ENCODE measurements at regions not wholly inside any gene's neighbourhood (a gene's known extent, or its start where the extent isn't known, plus 50 kb on each side); places are given as distances from the start of the nearest gene placed in this dataset.

DNA sequence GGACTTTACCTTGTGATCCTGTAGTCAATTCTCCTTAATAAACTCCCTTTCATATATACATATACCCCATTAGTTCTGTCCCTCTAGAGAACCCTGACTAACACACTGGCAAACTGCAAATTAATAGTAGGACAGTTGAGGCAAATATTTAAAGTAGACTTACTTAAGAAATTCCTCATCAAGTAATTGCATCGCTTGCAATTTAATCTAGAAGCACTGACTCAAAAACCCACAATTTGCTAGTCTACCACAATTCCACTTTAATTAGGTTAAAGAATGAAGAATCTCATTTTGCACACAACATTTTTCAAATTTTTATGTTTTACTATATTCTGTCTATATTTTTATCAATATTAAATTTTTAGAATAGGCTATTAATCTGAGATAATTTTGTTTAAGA lies 188.1 kb downstream of the PLOD2 start:
- intact Hi-C loops (cut with micrococcal nuclease; ENCODE audit: unreplicated experiment): no loop called here
- Histone ChIP-seq H3K36me3 (ENCODE audit: insufficient read depth, low read length, poor library complexity, severe bottlenecking) (no peaks in the 10 kb centered on the region), H3K4me3 (ENCODE audit: low read depth, low read length, poor library complexity, severe bottlenecking) (no peak overlapping the region), H3K27ac (ENCODE audit: low read depth, low read length, poor library complexity, severe bottlenecking) (no peak overlapping the region), H3K9me3 (ENCODE audit: low read depth, low read length, poor library complexity, severe bottlenecking) (no peaks in the 10 kb centered on the region), H3K4me1 (ENCODE audit: insufficient read depth, low read length, poor library complexity, severe bottlenecking) (no peaks in the 10 kb centered on the region), H3K27me3 (replicated peaks; ENCODE audit: insufficient read depth, low read depth, low read length, poor library complexity) (no peaks in the 10 kb centered on the region)
- no peak for TF ChIP-seq EZH2 (IDR thresholded peaks at IDR 0.05; ENCODE audit: borderline replicate concordance, low read depth, low read length, poor library complexity, severe bottlenecking)
- TF ChIP-seq, protein P1, sequence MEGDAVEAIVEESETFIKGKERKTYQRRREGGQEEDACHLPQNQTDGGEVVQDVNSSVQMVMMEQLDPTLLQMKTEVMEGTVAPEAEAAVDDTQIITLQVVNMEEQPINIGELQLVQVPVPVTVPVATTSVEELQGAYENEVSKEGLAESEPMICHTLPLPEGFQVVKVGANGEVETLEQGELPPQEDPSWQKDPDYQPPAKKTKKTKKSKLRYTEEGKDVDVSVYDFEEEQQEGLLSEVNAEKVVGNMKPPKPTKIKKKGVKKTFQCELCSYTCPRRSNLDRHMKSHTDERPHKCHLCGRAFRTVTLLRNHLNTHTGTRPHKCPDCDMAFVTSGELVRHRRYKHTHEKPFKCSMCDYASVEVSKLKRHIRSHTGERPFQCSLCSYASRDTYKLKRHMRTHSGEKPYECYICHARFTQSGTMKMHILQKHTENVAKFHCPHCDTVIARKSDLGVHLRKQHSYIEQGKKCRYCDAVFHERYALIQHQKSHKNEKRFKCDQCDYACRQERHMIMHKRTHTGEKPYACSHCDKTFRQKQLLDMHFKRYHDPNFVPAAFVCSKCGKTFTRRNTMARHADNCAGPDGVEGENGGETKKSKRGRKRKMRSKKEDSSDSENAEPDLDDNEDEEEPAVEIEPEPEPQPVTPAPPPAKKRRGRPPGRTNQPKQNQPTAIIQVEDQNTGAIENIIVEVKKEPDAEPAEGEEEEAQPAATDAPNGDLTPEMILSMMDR (conservative IDR thresholded peaks at IDR 0.05; ENCODE audit: low read depth, low read length): no peak
- ChIA-PET CTCF (no interaction called here), POLR2A (ENCODE audit: low non-redundant PET) (no interaction called here)
- BruUV-seq (replicated peaks): no TSS peak
- DNase-seq (ENCODE audit: low spot score): no peak

DNA sequence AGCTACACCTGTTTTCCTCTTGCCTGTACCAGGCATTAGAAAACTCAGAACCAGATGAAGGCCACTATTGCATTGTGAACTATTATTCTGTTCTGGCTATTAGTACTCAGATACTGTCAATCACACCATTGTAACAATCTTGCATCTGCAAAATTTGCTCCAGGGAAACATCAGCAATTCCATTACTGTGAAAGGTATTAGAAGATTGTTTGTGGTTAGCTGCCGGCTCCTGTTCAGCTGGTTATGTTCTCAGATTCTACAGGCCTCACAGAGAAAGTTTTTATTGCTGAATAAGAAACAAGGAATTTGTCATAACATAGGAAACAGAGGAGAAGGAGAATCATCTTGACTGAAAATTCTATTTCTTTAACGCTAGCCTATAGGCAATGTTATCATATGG lies 179.9 kb downstream of the PLOD2 start:
- Histone ChIP-seq H3K36me3 (ENCODE audit: insufficient read depth, low read length, poor library complexity, severe bottlenecking) (no peaks in the 10 kb centered on the region), H3K27me3 (replicated peaks; ENCODE audit: insufficient read depth, low read depth, low read length, poor library complexity) (no peaks in the 10 kb centered on the region), H3K4me3 (ENCODE audit: low read depth, low read length, poor library complexity, severe bottlenecking) (no peak overlapping the region), H3K27ac (ENCODE audit: low read depth, low read length, poor library complexity, severe bottlenecking) (no peak overlapping the region), H3K9me3 (ENCODE audit: low read depth, low read length, poor library complexity, severe bottlenecking) (no peaks in the 10 kb centered on the region), H3K4me1 (ENCODE audit: insufficient read depth, low read length, poor library complexity, severe bottlenecking) (no peaks in the 10 kb centered on the region)
- POLR2A ChIA-PET (ENCODE audit: low non-redundant PET): no interaction called here
- no peak for DNase-seq (ENCODE audit: low spot score)
- TF ChIP-seq EZH2 (IDR thresholded peaks at IDR 0.05; ENCODE audit: borderline replicate concordance, low read depth, low read length, poor library complexity, severe bottlenecking): no peak
- TF ChIP-seq, protein P1 (conservative IDR thresholded peaks at IDR 0.05; ENCODE audit: low read depth, low read length): no peak
- BruUV-seq (replicated peaks): no TSS peak
- CTCF ChIA-PET: no interaction called here
- intact Hi-C loops (cut with micrococcal nuclease; ENCODE audit: unreplicated experiment): no loop called here

DNA sequence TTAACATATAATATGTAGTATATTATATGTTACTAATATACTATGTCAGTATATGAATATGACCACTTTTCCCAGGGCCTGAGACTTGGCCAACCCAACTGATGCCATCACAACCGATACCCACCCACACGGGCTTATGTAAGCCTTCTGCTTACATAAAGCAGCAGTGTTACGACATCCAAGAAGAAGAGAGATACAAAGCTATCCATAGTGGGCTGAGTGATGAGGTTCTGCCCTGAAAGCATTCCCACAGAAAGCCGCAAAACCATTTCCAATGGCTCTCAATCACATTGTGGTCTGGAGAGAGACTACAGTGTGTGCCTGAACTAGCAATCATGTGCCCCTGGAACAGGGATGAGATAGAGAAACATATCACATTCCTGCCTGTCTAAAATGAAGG lies 177.9 kb downstream of the PLOD2 start:
- Histone ChIP-seq H3K36me3 (ENCODE audit: insufficient read depth, low read length, poor library complexity, severe bottlenecking) (no peaks in the 10 kb centered on the region), H3K4me3 (ENCODE audit: low read depth, low read length, poor library complexity, severe bottlenecking) (no peak overlapping the region), H3K27ac (ENCODE audit: low read depth, low read length, poor library complexity, severe bottlenecking) (no peak overlapping the region), H3K9me3 (ENCODE audit: low read depth, low read length, poor library complexity, severe bottlenecking) (no peaks in the 10 kb centered on the region), H3K27me3 (replicated peaks; ENCODE audit: insufficient read depth, low read depth, low read length, poor library complexity) (no peaks in the 10 kb centered on the region), H3K4me1 (ENCODE audit: insufficient read depth, low read length, poor library complexity, severe bottlenecking) (no peaks in the 10 kb centered on the region)
- DNase-seq (ENCODE audit: low spot score): no peak
- intact Hi-C loops (cut with micrococcal nuclease; ENCODE audit: unreplicated experiment): no loop called here
- no TSS peak for BruUV-seq (replicated peaks)
- no peak for TF ChIP-seq EZH2 (IDR thresholded peaks at IDR 0.05; ENCODE audit: borderline replicate concordance, low read depth, low read length, poor library complexity, severe bottlenecking)
- TF ChIP-seq, protein P1 (conservative IDR thresholded peaks at IDR 0.05; ENCODE audit: low read depth, low read length): no peak
- CTCF ChIA-PET: no interaction called here
- POLR2A ChIA-PET (ENCODE audit: low non-redundant PET): no interaction called here

Data from A673 (cell line).